Neural cell (in vitro differentiated cells): ENCODE measurements at regions not wholly inside any gene's neighbourhood (a gene's known extent, or its start where the extent isn't known, plus 50 kb on each side); places are given as distances from the start of the nearest gene placed in this dataset.

Source experiments
- H2AFZ ChIP-seq: fragments of 200-600, 300-800 bp; sonication (generic), shearing (Covaris generic); 2 replicates; pipeline ENCODE4 v1.6.0; 2014; ENCODE audit warnings: low read depth, mild to moderate bottlenecking, antibody characterized with exemption, low read length, moderate library complexity
- H3F3A ChIP-seq: fragments of 200-600 bp; shearing (Covaris generic); 2 replicates; pipeline ENCODE4 v1.6.1; 2016; ENCODE audit warnings: mild to moderate bottlenecking, moderate library complexity, mixed read lengths, antibody characterized with exemption, low read length; ENCODE audit not compliant: insufficient read depth, poor library complexity, severe bottlenecking
- H3K27ac ChIP-seq: fragments of 200-600, 300-800 bp; sonication (generic), shearing (Covaris generic); 2 replicates; pipeline ENCODE4 v1.5.1; 2014; ENCODE audit warnings: mild to moderate bottlenecking, low read length, moderate library complexity
- H3K27me3 ChIP-seq: fragments of 300-800, 200-600 bp; sonication (generic), shearing (Covaris generic); 2 replicates; pipeline ENCODE4 v1.6.0; 2014; ENCODE audit warnings: mild to moderate bottlenecking, low read depth, low read length, moderate library complexity; ENCODE audit not compliant: insufficient read depth
- H3K36me3 ChIP-seq: fragments of 300-800, 200-600 bp; sonication (generic), shearing (Covaris generic); 2 replicates; pipeline ENCODE4 v1.5.1; 2014; ENCODE audit warnings: mild to moderate bottlenecking, antibody characterized with exemption, low read length, moderate library complexity; ENCODE audit not compliant: insufficient read depth
- H3K4me2 ChIP-seq: fragments of 300-800, 200-600 bp; sonication (generic), shearing (Covaris generic); 2 replicates; pipeline ENCODE4 v1.6.0; 2014; ENCODE audit warnings: mild to moderate bottlenecking, low read length
- H3K4me3 ChIP-seq: fragments of 300-800, 200-600 bp; sonication (generic), shearing (Covaris generic); 2 replicates; pipeline ENCODE4 v1.5.1; 2014; ENCODE audit warnings: mild to moderate bottlenecking, low read length, moderate library complexity
- H3K79me2 ChIP-seq: fragments of 200-600 bp; shearing (Covaris generic); replicated peaks from 2 replicates; pipeline ENCODE4 v1.6.0; 2014; ENCODE audit warnings: mild to moderate bottlenecking, low read length, moderate library complexity; ENCODE audit not compliant: insufficient read depth
- H3K9ac ChIP-seq: fragments of 300-800, 200-600 bp; sonication (generic), shearing (Covaris generic); 2 replicates; pipeline ENCODE4 v1.6.1; 2016; ENCODE audit warnings: mild to moderate bottlenecking, low read length, mixed read lengths
- H3K9me2 ChIP-seq: fragments of 200-600 bp; shearing (Covaris generic); 2 replicates; pipeline ENCODE4 v1.6.1; 2016; ENCODE audit warnings: mild to moderate bottlenecking, low read length, mixed read lengths; ENCODE audit not compliant: insufficient read depth
- H3K9me3 ChIP-seq: fragments of 200-600, 300-800 bp; sonication (generic), shearing (Covaris generic); 2 replicates; pipeline ENCODE4 v1.6.1; 2016; ENCODE audit warnings: mild to moderate bottlenecking, mixed run types, low read length, moderate library complexity, mixed read lengths
- H4K20me1 ChIP-seq: fragments of 200-600 bp; shearing (Covaris generic); 2 replicates; pipeline ENCODE4 v1.6.1; 2016; ENCODE audit warnings: mild to moderate bottlenecking, mixed run types; ENCODE audit not compliant: insufficient read depth
- EP300 ChIP-seq: fragments of 450-650 bp; conservative IDR thresholded peaks from 2 replicates; pipeline ENCODE4 v1.6.1; 2014; ENCODE audit warnings: antibody characterized with exemption, mild to moderate bottlenecking, moderate library complexity; ENCODE audit not compliant: poor library complexity, severe bottlenecking
- EZH2 ChIP-seq: fragments of 200-600, 300-800 bp; shearing (Covaris generic), sonication (generic); IDR thresholded peaks from 2 replicates; pipeline ENCODE4 v1.6.1; 2014; ENCODE audit warnings: antibody characterized with exemption, low read length, borderline replicate concordance, mild to moderate bottlenecking; ENCODE audit not compliant: insufficient read depth, poor library complexity, severe bottlenecking
- MXI1 ChIP-seq: fragments of 450-650 bp; conservative IDR thresholded peaks from 2 replicates; pipeline ENCODE4 v1.6.1; 2014; ENCODE audit warnings: antibody characterized with exemption, mild to moderate bottlenecking; ENCODE audit not compliant: poor library complexity, severe bottlenecking
- POLR2AphosphoS5 ChIP-seq: IDR thresholded peaks from 2 replicates; pipeline ENCODE4 v1.6.1; 2012
- RAD21 ChIP-seq: fragments of 450-650 bp; conservative IDR thresholded peaks from 2 replicates; pipeline ENCODE4 v1.6.1; 2014; ENCODE audit warnings: antibody characterized with exemption, mild to moderate bottlenecking, moderate library complexity
- SMC3 ChIP-seq: fragments of 450-650 bp; conservative IDR thresholded peaks from 2 replicates; pipeline ENCODE4 v1.6.1; 2014; ENCODE audit warnings: antibody characterized with exemption, mild to moderate bottlenecking, moderate library complexity; ENCODE audit not compliant: poor library complexity
- TAF1 ChIP-seq: IDR thresholded peaks from 2 replicates; pipeline ENCODE4 v1.6.1; 2012; ENCODE audit warnings: low read depth
- TF ChIP-seq, protein P1 (sequence below): fragments of 450-650 bp; IDR thresholded peaks from 2 replicates; pipeline ENCODE4 v1.5.1; 2014; ENCODE audit warnings: antibody characterized with exemption, mild to moderate bottlenecking, moderate library complexity; ENCODE audit not compliant: poor library complexity, severe bottlenecking
- TF ChIP-seq, protein P2 (sequence below): IDR thresholded peaks from 2 replicates; pipeline ENCODE4 v1.6.1; 2012; ENCODE audit warnings: borderline replicate concordance

GRCh38 chr13:64938660-64939059 is 2291.5 kb downstream of the PCDH9 start:
- TF ChIP-seq RAD21, result no peak
- TF ChIP-seq MXI1, result no peak
- TF ChIP-seq TAF1, result no peak
- no peak for TF ChIP-seq EZH2
- no peak overlapping the region for H3K27ac ChIP-seq
- no peaks in the 10 kb centered on the region for H3K9me2 ChIP-seq
- no peaks in the 10 kb centered on the region for H3K9me3 ChIP-seq
- H3K9ac ChIP-seq, result no peak overlapping the region
- no peaks in the 10 kb centered on the region for H4K20me1 ChIP-seq
- no peak overlapping the region for H2AFZ ChIP-seq
- no peak overlapping the region for H3K4me2 ChIP-seq
- H3K4me3 ChIP-seq, result no peak overlapping the region
- H3K79me2 ChIP-seq, result no peaks in the 10 kb centered on the region
- H3K36me3 ChIP-seq, result no peaks in the 10 kb centered on the region
- no peaks in the 10 kb centered on the region for H3F3A ChIP-seq
- H3K27me3 ChIP-seq, result no peaks in the 10 kb centered on the region

- H3K79me2 ChIP-seq, result no peaks in the 10 kb centered on the region
- no peaks in the 10 kb centered on the region for H3K27me3 ChIP-seq
- no peak overlapping the region for H3K9ac ChIP-seq
- no peak overlapping the region for H3K4me3 ChIP-seq
- H3K9me3 ChIP-seq, result no peaks in the 10 kb centered on the region
- no peak overlapping the region for H3K4me2 ChIP-seq
- TF ChIP-seq POLR2AphosphoS5, result no peak
- no peak for TF ChIP-seq SMC3
- no peak for TF ChIP-seq EP300
- TF ChIP-seq MXI1, result no peak
- TF ChIP-seq, protein P1, sequence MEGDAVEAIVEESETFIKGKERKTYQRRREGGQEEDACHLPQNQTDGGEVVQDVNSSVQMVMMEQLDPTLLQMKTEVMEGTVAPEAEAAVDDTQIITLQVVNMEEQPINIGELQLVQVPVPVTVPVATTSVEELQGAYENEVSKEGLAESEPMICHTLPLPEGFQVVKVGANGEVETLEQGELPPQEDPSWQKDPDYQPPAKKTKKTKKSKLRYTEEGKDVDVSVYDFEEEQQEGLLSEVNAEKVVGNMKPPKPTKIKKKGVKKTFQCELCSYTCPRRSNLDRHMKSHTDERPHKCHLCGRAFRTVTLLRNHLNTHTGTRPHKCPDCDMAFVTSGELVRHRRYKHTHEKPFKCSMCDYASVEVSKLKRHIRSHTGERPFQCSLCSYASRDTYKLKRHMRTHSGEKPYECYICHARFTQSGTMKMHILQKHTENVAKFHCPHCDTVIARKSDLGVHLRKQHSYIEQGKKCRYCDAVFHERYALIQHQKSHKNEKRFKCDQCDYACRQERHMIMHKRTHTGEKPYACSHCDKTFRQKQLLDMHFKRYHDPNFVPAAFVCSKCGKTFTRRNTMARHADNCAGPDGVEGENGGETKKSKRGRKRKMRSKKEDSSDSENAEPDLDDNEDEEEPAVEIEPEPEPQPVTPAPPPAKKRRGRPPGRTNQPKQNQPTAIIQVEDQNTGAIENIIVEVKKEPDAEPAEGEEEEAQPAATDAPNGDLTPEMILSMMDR, result no peak
- no peak for TF ChIP-seq EZH2
- no peak for TF ChIP-seq TAF1
- TF ChIP-seq RAD21, result no peak
- TF ChIP-seq, protein P2, sequence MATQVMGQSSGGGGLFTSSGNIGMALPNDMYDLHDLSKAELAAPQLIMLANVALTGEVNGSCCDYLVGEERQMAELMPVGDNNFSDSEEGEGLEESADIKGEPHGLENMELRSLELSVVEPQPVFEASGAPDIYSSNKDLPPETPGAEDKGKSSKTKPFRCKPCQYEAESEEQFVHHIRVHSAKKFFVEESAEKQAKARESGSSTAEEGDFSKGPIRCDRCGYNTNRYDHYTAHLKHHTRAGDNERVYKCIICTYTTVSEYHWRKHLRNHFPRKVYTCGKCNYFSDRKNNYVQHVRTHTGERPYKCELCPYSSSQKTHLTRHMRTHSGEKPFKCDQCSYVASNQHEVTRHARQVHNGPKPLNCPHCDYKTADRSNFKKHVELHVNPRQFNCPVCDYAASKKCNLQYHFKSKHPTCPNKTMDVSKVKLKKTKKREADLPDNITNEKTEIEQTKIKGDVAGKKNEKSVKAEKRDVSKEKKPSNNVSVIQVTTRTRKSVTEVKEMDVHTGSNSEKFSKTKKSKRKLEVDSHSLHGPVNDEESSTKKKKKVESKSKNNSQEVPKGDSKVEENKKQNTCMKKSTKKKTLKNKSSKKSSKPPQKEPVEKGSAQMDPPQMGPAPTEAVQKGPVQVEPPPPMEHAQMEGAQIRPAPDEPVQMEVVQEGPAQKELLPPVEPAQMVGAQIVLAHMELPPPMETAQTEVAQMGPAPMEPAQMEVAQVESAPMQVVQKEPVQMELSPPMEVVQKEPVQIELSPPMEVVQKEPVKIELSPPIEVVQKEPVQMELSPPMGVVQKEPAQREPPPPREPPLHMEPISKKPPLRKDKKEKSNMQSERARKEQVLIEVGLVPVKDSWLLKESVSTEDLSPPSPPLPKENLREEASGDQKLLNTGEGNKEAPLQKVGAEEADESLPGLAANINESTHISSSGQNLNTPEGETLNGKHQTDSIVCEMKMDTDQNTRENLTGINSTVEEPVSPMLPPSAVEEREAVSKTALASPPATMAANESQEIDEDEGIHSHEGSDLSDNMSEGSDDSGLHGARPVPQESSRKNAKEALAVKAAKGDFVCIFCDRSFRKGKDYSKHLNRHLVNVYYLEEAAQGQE, result no peak
- H3K9me2 ChIP-seq, result no peaks in the 10 kb centered on the region
- H3K36me3 ChIP-seq, result no peaks in the 10 kb centered on the region
- H4K20me1 ChIP-seq, result no peaks in the 10 kb centered on the region
- no peaks in the 10 kb centered on the region for H3F3A ChIP-seq
- no peak overlapping the region for H2AFZ ChIP-seq
- H3K27ac ChIP-seq, result no peak overlapping the region
These were observed 2292.8 kb downstream of the PCDH9 start for GRCh38 chr13:64937302-64937701.

- no peaks in the 10 kb centered on the region for H3K9me2 ChIP-seq
- no peaks in the 10 kb centered on the region for H3K9me3 ChIP-seq
- H3K4me2 ChIP-seq, result no peak overlapping the region
- no peaks in the 10 kb centered on the region for H3K36me3 ChIP-seq
- no peak overlapping the region for H3K27ac ChIP-seq
- no peak overlapping the region for H3K4me3 ChIP-seq
- no peaks in the 10 kb centered on the region for H4K20me1 ChIP-seq
- H3K79me2 ChIP-seq, result no peaks in the 10 kb centered on the region
- no peaks in the 10 kb centered on the region for H3F3A ChIP-seq
- TF ChIP-seq POLR2AphosphoS5, result no peak
- TF ChIP-seq, protein P1, result no peak
- no peak for TF ChIP-seq RAD21
- TF ChIP-seq, protein P2, result no peak
- no peak for TF ChIP-seq TAF1
- TF ChIP-seq SMC3, result no peak
- no peak for TF ChIP-seq EP300
- no peak for TF ChIP-seq MXI1
- no peak for TF ChIP-seq EZH2
- H3K27me3 ChIP-seq, result no peaks in the 10 kb centered on the region
- no peak overlapping the region for H2AFZ ChIP-seq
- no peak overlapping the region for H3K9ac ChIP-seq
These were observed 2293.3 kb downstream of the PCDH9 start for GRCh38 chr13:64936879-64937278.
